HG03159 (cell line): ENCODE measurements at regions not wholly inside any gene's neighbourhood (a gene's known extent, or its start where the extent isn't known, plus 50 kb on each side); places are given as distances from the start of the nearest gene placed in this dataset.

Experiments
- ATAC-seq: cut with Tn5 transposase; IDR thresholded peaks from one replicate; pipeline ENCODE4 v1.9.1; 2021; ENCODE audit warnings: mild to moderate bottlenecking, moderate library complexity; ENCODE audit not compliant: unreplicated experiment

- no peak for ATAC-seq
Observed at GRCh38 chr6:111984516-111985201, 69.2 kb upstream of the CCN6 start.

- no peak for ATAC-seq
Observed at GRCh38 chr6:111985202-111985731, 68.6 kb upstream of the CCN6 start.

GRCh38 chr6:111986651-111987050 is 67.3 kb upstream of the CCN6 start:
- ATAC-seq = no peak

- ATAC-seq = no peak
Observed at GRCh38 chr6:111987295-111987694, 66.6 kb upstream of the CCN6 start.

- ATAC-seq = no peak
Observed at GRCh38 chr6:111988926-111989325, 65.0 kb upstream of the CCN6 start.

- ATAC-seq = peak; percentile 55
Observed at GRCh38 chr6:111989743-111990142, 64.2 kb upstream of the CCN6 start.

- no peak for ATAC-seq
Observed at GRCh38 chr6:111990214-111990613, 63.7 kb upstream of the CCN6 start.

DNA sequence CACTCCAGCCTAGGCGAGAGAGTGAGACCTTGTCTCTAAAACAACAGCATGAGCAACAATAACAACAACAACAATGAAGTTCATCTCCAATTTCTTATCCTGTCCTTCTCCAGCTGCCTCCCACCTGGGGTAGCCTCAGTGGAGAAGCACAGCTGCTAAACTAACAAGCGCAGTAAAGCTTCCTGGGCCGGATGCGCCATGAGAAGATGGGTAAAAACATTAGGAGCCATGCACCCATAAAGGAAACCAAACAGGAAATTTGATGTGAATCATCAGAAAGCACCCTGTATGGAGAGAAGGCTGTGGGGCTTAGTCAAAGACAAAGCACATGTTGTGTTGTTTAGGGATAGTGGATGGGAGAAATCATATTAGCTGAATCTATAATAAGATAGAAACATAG is 61.1 kb upstream of the CCN6 start:
- peak; percentile 45 for ATAC-seq

DNA sequence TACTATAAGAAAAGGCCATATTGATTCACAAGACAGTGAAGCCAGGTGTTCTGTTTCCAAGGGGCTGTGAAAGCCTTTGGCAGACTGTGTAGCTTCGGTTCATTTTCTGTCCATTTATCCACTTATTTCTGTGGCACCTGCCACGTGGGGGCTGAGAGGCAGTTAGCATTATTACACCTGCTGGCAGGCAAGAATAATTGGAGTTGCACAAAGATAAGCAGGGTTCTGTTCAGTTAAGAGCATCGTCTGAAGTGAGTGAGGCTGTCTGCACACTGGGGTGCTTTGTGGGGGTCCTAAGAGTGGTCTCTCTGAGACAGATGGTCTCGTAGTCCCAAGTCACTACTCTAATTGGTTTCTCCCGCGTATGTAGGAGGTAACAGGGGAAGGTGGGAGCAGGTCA is 60.6 kb upstream of the CCN6 start:
- no peak for ATAC-seq

GRCh38 chr6:111994791-111995190 is 59.1 kb upstream of the CCN6 start:
- no peak for ATAC-seq

- ATAC-seq = no peak
Observed at GRCh38 chr6:111995404-111995803, 58.5 kb upstream of the CCN6 start.

DNA sequence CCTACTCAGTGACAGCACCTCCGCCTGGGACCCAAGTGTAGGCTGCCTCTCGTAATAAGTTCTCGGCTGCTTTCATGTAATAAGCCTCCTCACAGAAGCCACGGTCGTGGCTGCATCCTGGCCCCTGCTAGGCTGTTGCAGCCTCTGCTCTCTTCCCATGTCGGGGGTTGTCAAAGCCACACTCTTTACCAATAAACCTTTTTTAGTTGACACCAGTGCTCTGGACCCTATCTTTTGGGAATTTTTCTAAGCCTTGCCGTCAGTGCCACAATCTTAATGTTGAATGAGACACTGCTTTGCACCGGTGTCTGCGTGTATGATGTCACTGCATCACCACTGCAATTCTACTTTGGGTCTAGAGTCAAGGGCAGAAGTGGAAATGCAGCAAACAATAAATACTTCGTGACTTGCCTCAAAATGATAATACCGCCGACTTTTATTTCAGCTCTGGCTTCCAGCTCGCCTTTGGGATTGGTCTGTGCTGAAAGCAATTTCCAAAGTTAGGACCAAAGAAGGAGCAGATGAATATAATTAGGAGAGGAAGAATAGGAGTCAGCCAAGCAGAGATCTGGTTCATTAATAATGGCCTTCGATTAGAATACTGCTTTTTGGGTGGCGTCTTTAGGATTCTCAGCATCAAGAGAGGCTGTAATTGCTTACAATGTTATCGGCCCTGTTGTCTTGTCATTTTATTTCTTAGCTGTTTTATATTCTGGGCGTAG is 57.6 kb upstream of the CCN6 start:
- no peak for ATAC-seq

DNA sequence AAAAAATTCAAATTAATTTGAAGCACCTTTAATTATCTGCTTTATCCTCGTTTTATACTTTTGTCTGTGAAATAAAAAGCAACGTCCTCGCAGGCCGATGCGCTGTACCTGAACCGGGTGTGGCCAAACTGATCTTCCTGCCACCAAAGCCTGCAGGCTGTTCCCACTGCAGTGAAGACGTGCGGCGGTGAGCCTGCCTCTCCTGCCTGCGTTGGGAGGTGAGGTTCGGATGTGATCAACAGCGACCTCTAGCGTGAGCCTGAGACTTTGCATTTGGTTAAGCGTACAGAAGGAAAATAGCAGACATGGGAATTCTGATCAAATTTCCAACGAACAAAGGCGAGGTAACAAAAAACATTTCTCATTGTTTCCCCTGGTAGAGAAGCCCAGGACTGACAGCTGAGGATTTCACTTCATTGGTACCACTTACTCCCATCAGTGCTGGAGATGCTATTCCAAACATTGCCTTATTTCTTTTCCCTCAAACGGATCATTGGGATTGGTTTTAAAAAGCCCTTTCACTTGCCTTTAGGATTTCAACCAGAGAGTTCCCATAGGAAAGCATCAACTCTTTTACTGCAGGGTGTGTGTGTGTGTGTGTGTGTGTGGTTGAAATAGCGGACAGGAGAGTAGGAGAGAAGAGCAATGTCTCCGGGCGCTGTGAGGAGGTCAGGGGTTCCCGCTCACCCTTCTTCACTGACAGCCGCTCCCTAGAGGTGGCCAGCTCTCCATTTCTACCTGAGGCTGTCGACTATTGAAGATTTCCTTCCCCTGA is 56.6 kb upstream of the CCN6 start:
- ATAC-seq = no peak

DNA sequence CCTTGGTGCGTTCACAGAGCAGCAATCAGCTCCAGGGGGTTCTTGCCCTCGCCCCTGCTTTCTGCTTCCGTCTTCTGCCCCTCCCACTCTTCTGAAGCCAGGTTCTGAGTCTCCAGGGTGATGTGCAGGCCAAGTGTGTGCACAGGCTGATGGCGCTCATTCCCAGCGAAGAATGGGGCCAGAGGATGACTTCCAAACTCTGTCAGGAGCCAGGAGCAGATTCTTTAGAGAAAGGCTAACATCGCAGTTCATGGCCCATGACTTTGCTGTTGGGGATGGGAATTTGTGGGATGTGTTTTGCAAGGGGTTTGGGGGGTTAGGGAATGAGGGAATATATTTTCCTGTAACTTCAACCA is 56.1 kb upstream of the CCN6 start:
- no peak for ATAC-seq

GRCh38 chr6:112002307-112002706 is 51.6 kb upstream of the CCN6 start:
- no peak for ATAC-seq
